HK-2 (cell line): ENCODE measurements at regions not wholly inside any gene's neighbourhood (a gene's known extent, or its start where the extent isn't known, plus 50 kb on each side); places are given as distances from the start of the nearest gene placed in this dataset.

Source experiments
- DNase-seq: peaks from one replicate; pipeline ENCODE4 v3.0.0-alpha.2; 2018; ENCODE audit not compliant: unreplicated experiment

GRCh38 chr1:157291083-157291482, 152.9 kb upstream of the ETV3 start:
- DNase-seq: no peak

- no peak for DNase-seq
These were observed 151.4 kb upstream of the ETV3 start for GRCh38 chr1:157289424-157290105.

DNA sequence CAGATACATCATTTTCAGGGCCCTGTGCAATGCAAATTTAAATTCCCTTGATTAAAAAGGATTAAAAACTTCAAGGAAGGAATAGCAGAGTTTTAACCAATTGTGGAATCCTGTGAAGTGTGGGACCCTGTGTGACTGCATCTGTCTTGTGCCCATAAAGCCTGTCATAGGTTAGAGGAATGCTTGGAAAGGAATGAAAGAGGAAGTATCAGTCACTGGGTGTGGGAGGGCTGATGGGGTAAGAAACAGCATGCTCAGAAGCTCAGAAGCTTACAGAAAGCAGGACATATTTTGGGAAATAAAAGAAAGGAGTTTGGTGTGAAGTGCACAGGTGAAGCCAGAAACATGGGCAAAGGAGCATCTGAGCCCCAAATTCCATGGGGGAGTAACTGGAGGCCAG, 150.8 kb upstream of the ETV3 start:
- no peak for DNase-seq

DNA sequence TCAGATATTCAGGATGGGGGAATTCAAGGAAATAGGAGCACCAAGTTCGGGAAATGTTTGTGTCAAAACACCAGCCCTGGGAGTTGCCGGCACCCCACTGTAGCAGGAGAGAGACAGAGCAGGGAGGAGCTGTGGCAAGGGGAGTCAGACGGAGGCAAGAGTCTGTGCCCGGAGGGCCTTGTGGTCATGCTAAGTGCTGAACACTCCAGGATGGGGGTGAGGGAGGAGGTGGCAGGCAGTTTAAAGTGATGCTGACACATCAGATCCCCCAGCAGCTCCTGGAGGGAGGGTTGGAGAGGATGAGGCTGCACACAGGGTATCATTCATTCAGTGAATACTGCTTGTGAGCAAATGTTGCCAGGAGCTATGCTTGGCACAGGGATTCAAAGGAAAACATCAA, 150.3 kb upstream of the ETV3 start:
- DNase-seq: no peak

DNA sequence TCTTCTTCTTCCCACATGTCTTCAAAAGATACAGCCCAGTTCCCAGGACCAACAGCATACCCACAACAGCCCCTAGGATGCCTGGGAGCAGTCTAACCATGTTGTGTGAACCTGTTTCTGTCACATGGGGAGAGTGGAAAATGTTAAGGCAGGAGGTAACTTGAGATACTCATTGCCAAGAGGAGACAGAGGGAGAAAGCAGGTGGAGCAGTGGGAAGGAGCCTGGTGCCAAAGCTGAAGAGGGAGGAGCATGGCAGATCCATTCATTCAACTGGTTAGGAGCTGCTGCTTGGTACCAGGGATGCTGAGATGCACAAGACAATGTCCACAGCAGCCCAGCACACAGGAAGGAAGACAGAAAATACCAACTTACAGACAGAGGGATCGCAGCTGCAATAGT, 149.8 kb upstream of the ETV3 start:
- no peak for DNase-seq

DNA sequence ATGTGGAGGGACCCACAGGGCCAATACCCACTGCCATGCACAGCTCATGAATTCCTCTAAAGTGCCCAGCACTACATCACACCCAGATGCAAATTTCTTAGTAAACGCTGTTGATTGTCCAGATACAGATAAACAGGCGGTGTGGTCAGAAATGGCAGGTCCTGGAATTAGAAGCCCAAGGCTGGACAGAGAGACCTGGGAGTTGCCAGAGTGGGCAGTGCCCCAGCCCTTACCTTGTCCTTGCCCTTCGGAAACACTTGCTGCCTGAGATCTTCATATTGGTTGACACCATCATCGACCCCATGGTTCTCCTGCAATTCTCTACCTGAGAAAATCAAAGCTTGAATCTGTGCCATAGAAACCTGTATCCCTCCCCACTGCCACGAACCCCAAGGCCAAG, 149.3 kb upstream of the ETV3 start:
- DNase-seq: no peak

- DNase-seq: no peak
These were observed 148.6 kb upstream of the ETV3 start for GRCh38 chr1:157286646-157287420.

- no peak for DNase-seq
These were observed 147.9 kb upstream of the ETV3 start for GRCh38 chr1:157286096-157286495.

GRCh38 chr1:157284451-157284850, 146.3 kb upstream of the ETV3 start:
- DNase-seq: no peak

DNA sequence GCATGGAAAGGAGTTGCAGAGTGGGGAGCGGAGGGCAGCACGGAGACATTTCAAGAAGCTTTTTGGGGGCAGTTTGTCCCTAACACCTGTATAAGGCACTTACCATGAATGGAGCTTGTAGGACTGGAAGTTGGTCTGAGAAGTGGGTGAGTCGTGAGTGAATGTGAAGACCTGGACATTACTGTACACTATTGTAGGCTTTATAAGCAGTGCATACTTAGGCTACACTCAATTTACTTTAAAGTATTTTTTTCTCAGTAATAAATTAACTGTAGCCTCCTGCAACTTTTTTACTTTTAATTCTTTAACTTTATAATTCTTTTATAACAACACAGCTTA, 141.6 kb upstream of the ETV3 start:
- DNase-seq: no peak

DNA sequence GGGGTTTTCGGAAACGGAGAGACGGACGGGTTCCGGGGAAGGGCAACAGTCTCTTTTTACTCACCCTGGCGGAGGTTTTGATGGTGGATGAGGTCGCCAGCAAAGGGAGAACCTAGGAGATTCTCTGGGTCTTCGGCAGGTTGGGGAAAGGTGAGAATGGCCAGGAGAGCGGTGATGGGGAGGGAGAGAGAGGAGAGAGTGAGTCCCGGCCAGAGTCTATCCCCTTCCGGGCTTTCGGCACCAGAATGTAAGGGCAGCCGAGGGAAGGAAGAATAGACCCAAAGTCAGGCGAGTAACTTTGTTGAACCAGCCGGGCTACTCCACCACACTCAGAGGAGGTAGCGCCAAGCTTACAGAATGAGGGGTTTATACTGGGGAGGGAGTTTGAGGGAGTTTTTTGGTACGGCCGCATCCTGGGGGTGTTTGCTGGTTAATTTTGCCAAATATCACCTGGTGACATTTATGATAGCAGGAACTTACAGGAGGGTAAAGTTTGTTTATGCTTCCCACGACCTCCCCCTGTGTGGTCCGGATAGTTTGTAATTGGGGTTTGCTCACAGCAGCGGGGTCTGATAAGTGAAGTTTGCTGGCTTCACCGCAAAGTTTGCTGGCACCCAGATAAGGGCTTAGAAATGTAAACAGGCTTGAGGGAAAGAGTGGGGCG, 141.1 kb upstream of the ETV3 start:
- DNase-seq: no peak

- DNase-seq: no peak
These were observed 140.4 kb upstream of the ETV3 start for GRCh38 chr1:157278383-157279137.

DNA sequence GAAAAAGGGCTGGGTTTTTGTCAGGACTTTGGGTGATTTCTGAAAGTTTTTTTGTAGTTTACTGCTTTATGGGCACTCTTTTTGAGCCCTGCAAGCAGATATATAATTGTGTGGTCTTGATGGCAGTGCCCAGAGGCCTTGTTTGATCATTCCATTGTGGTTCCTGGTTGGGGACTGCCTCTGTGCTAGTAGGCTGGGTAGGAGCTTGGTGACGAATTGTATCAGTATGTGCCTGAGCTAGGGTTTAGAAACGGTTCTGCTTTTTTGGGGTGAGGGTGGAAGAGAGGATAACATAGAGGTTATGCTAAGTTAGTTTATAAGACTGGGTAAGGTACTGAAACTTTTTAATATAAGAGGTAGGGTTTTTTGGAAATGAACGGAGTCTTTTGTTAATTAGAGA, 139.7 kb upstream of the ETV3 start:
- no peak for DNase-seq

GRCh38 chr1:157277281-157277680, 139.1 kb upstream of the ETV3 start:
- DNase-seq: no peak

GRCh38 chr1:157274698-157275534, 136.7 kb upstream of the ETV3 start:
- no peak for DNase-seq

DNA sequence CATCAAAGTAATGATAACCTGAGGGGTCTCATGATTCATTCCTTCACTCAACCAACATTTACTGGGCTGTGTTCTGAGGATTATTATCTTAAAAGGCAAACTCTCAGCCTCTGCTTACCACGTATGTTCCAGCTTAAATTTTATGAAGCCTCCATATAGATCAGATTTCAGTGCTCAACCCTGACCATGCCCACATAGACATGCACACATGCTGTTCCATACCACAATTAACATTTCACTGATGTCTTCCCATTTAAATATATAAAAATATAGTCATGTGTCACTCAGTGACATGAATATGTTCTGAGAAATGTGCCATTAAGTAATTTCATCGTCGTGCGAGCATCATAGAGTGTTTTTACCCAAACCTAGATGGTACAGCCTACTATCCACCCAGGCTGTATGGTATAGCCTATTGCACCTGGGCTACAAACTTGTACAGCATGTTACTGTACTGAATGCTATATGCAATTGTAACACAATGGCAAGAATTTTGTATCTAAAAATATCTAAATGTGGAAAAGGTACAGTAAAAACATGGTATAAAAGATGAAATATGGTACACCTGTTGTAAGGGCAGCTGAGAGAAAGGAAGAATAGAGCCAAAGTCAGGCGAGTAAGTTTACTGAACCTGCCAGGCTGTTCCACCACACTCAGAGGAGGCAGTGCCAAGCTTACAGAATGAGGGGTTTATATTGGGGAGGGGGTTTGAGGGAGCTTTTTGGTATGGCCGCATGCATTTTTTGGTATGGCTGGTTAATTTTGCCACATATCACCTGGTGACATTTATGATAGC, 134.7 kb upstream of the ETV3 start:
- DNase-seq: no peak

DNA sequence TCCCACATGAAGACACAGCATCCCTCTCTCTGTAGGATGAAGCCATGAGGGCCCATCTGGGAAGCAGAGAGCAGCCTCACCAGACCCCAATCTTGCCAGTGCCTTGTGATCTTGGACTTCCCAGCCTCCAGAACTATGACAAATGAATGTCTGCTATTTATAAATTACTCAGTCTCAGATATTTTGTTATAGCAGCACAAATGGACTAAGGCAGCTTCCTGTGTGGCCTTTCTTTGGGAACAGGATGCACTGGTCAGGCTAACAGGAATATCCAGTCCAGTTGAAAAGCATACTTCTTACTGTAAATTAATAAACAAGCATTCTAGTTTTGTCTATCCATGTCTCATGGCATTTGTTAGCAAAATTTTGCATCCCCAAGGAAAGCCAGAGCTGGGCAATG, 134.1 kb upstream of the ETV3 start:
- no peak for DNase-seq

- no peak for DNase-seq
These were observed 132.6 kb upstream of the ETV3 start for GRCh38 chr1:157270705-157271274.

GRCh38 chr1:157269656-157270375, 131.6 kb upstream of the ETV3 start:
- DNase-seq: no peak

- DNase-seq: no peak
These were observed 124.7 kb upstream of the ETV3 start for GRCh38 chr1:157262891-157263290.
